ENCODE measurements at regions not wholly inside any gene's neighbourhood (a gene's known extent, or its start where the extent isn't known, plus 50 kb on each side); places are given as distances from the start of the nearest gene placed in this dataset.
A peak's percentile ranks its signal among the peaks of the same experiment; 100 is the strongest.

DNA sequence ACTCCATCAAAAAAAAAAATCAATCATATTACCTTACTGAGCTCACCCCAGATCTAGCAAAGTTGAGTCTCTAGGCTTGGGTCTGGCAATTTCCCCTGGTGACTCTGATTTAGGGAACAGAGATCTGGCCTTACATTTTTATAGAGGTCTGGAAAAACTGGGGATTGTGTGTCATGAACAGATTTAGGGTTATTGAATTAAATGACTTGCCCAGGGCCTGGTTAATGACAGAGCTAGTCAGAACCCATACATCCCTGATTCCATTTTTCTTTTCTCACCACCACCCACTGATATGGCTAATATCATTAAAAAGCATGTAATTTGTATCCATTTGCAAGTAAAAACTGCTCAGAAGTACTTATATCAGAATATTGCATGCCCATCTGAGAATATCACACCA lies 163.4 kb upstream of the OGFRL1 start:
- no peak for DNase-seq

DNA sequence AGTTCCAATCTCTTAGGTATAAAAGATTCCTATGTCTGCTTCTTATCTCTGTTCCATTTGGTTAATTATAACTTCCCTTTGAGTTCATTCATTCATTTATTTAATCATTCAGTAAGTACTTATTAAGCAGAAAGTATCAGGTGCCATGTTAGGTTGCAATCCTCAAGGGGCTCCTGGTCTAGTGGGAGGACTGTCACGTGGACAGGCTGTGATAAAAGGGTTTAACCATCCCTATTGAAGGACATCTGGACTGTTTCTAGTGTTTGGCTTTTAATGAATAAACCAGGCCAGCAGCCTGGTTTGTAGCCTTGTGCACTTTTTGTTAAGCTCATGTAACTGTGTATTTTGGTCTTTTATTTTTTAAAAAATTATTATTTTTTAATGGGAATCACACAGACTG lies 162.1 kb upstream of the OGFRL1 start:
- DNase-seq: no peak

DNA sequence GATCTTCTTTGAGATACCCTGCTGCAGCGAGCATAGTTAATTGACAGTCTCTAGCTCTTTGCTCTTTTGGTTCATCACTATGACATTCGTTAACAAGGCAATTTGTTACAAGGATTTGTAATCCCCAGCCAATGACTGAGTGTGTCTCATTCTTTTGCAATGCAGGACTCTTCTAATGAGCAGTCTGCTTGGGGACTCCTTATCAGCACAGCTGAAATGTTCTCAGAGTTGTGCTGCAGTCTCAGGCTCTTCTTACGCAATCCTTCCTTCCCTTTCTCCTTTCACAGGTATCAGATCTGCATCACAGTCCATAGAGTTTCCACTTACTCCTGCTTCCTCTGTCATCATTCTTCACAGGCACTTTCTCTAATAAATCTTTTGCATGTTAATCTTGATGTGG lies 161.2 kb upstream of the OGFRL1 start:
- DNase-seq: no peak

DNA sequence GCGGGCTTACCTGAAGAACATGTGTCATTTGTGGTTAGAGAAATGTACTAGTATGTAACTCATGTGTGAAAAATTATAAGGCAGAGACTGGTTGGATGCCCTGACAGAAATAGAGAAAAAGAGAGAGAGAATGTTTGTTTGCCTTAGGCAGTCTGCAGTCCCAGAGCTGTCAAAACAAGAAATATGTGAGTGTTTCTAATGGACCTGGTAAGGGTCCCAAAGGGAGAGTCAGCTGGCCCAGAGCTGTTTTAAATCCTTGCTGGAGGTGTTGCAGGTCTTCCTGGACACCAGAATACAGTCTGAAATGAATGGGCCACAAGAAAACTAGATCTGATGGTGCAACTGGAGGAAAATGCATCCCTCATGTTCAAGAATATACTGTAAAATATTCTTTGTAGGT lies 158.3 kb upstream of the OGFRL1 start:
- DNase-seq: no peak

DNA sequence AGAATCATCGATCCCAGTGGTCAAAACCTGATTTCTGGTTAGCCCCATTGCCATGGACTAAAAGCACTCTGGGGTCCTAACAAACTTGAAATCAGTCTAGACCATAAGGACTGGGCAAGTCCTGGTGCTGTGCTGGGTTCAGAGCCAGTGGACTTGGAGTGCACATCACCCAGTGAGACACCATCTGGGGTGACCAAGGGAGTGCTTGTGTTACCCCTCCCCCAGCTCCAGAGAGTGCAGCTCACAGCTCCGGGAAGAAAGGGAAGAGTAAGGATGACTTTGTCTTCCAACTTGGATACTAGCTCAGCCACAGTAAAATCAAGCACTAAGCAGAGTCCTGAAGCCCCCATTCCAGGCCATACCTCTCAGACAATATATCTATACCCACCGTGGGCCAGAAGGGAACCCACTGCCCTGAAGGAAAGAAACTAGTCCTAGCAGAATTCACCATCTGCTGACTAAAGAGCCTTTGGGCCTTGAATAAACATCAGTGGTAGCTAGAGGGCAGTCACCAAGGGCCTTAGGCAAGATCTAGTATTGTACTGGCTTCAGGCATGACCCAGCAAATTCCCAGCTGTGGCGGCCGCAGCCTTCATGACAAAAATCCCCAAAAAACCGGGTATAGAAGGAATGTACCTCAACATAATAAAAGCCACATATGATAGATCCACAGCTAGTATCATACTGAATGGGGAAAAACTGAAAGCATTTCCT lies 153.5 kb upstream of the OGFRL1 start:
- no peak for DNase-seq

DNA sequence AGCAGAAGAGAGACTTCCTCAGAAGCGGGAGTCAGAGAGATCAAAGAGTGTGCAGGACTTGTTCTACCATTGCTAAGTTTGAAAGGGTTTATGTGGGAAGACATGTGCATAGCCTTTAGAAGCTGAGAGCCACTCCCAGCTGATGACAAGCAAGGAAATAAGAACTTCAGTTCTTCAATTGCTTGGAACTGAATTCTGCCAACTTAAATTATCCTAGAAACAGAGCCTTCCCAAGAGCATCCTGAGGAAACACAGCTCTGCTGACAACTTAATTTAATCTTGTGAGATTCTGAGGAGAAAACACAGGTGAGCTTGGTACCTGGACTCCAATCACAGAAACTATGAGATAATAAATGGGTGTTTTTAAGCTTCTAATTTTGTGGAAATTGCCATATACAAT lies 150.6 kb upstream of the OGFRL1 start:
- no peak for DNase-seq

DNA sequence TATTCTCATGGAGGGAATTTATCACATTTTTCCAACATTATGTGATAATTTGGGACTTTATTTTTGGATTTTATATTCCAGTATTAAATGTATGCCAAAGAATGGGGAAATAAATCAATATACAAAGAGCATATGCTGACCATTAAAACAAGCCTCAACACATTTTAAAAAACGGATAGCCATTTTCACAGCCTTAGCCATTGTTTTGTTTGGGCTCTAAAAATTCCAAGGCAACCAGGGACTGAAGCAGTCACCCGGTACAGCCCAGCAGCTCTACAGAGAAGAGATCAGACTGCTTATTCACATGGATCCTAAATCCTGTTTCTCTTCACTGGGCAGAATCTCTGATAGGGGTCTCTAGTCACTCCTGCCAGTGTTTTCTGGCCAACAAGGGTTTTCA lies 150.2 kb upstream of the OGFRL1 start:
- no peak for DNase-seq

DNA sequence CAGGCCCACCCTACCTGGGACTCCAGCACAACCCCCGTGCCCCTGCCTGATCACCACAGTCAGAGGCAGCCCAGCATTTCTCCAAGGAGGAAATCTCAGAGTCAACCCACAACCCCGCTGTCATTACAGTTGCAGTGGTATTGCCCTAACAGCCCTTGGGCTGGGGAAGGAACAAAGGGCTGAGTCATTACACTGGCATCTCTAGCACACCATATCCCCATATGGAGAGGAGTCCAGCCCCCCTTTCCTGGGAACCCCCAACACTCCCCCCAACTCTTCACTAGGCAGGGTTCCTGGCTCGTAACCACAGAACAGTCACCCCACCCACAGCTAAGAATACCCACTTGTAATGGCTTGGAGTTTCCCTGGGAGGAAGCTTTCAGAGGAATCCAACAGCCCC lies 149.4 kb upstream of the OGFRL1 start:
- peak; percentile 71 to 86 (median 82) for DNase-seq

DNA sequence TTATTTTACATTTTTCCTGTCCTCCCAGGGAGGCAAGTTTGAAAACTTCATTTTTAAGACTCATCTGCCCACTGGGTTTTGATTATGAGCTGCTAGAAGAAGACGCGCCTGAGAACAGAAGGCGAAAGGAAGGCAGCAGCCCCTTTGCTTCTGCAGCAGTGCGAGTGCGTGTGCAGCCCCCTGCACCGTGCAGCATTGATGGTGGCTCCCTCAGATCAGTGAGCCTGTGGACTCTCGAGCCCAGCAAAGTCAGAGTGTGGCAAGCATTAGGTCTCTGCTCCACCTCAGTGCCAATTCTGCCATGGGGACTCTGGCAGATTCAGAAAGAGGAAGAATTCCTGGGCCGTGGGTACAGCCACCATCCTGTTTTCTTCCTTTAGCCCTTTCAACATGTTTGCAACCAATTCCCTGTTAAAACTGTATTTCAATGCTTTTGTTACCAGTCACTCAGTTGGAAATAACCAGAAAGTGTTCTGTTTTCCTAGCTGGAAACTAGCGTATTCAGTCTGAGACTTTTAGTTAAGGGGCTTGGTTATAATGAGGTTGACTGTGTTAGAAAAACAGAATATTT lies 134.8 kb upstream of the OGFRL1 start:
- DNase-seq: peak in 2 of 3 donors; percentile 7 to 12

DNA sequence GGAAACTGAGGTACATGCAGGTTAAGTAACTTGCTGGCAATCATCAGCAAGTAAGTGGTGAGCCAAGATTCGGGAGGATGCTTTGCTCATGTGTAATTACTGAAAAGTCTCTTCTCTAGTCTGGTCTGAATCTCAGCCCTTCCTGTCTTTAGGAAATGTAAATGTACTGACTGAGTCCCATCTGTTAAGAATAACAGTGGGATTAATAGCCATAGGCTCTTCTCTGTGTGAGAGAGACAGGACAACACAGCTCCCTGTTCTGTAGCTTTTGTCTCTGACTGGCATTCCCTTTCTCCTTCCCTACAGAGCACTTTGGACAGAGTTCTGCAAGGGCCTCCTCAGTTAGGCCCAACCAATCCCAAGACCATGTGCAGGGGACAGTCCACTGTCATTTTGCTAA lies 131.3 kb upstream of the OGFRL1 start:
- no peak for DNase-seq

DNA sequence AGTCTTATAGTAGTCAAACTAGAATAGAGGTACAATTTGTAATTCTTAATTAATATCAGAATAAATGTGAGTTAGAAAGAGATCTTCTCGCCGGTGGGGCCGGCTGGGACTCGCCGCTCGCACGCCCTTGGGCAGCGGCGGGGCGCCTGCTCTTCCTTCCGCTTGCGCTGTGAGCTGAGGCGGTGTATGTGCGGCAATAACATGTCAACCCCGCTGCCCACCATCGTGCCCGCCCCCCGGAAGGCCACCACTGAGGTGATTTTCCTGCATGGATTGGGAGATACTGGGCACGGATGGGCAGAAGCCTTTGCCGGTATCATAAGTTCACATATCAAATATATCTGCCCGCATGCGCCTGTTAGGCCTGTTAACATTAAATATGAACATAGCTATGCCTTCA lies 123.7 kb upstream of the OGFRL1 start:
- no peak for DNase-seq

DNA sequence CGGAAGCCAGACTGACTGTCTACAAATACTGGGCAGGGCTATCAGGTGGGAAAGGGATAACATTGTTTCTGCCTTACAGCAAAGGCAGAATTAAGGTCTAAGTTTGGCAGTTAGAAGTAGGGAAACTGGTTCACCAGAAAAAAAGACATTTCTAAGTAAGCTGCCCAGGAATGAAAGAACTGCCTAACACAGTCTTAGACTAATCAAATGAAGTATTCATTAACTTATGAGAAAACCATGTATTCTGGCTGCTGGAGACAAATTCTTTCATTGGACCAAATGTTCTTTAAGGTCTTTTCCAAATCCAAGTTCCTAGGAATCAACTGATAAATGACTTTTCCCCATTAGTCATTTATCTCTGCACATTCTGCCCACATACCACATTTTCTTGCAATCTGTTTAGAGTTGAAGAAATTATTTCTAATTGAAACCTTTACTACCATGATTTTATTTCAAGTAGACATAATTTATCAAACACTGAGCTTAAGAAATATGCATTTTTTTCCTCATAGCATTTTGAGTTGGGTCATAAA lies 120.3 kb upstream of the OGFRL1 start:
- DNase-seq: no peak

DNA sequence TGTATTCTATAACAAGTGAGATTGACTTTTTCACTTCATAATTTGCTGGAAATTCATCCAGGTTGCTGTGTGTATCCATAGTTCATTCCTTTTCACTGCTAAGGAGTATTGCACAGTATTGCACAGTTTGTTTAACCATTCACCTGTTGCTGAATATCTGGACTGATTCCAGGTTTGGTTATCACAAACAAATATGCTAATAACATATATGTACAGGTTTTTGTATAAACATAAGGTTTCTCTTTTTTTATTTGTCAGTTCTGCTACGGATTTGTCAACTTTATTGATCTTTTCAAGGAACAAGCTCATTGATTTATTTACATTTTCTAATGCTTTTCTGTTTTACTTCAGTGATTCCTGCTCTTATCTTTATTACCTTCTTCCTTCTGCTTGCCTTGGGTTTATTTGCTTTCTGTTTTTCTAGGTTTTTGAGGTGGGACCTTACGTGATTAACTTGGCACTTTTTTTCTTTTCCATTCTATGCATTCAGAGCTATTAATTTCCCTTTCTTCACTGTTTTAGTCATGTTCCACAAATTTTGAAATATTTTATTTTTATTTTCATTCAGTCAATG lies 117.0 kb upstream of the OGFRL1 start:
- DNase-seq: no peak

DNA sequence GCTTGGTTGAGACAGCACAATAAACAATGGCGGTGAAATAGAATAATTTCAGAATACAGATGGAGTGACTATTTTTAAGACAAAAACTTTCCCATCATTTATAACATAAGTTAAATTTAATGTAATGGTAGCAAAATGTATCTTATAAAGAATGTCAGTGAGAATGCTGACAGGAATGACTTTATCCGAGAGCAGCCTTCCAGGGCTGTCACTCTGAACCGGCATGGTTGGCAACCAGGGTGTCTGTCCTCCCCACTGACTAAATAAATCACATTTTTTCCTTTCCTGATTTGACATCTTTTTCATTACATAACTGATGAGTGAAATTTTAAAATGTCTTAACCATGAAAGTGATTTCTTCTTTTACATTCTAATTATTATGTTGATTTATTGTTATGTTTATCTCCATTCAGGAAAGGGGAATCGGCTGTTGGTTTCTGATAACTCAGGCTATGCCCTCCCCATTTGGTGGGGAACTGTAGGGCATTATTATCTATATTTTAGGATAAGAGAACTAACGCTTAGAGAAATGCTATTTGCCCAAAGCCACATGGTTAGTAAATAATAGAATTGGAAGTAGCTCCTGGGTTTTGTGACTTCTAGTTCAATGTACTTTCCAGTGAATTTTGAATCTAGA lies 109.2 kb upstream of the OGFRL1 start:
- no peak for DNase-seq

DNA sequence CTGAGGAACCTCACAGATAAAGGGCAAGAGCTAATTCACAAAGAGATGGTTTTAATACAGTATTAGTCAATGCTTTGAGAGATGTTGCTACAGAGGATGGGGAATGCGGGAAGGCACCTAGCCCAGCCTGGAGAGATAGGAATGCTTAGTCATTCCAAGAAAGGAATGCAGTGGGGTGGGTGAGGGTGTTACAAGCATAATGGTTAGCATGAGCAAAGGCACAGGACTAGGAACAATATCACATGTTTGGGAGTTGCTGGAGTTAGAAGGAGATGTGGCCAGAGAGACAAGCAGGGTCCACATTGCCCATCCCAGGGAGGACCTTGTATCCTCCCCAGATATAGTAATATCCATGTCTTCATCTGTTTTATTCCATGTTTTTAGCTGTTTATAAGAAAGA lies 107.0 kb upstream of the OGFRL1 start:
- no peak for DNase-seq

DNA sequence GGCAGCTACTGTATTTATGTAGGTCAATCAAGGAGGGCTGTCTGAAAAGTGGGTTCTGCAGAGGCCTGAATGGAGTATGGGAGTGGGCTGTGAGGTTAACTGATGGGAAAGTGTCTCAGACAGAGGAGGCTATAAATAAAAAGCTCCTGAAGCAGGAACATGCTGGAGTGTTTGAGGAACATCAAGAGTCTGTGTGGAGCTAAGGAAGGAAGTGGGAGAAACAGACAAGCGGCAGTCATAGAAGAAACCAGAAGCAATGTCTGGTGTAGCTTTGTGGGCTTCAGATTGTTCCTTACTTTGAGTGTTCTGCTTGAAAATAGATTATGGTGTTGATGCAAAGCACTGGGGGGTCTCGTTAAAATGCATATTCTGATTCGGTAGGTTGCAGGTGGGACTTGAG lies 101.5 kb upstream of the OGFRL1 start:
- DNase-seq: peak; percentile 14 to 37 (median 29)

DNA sequence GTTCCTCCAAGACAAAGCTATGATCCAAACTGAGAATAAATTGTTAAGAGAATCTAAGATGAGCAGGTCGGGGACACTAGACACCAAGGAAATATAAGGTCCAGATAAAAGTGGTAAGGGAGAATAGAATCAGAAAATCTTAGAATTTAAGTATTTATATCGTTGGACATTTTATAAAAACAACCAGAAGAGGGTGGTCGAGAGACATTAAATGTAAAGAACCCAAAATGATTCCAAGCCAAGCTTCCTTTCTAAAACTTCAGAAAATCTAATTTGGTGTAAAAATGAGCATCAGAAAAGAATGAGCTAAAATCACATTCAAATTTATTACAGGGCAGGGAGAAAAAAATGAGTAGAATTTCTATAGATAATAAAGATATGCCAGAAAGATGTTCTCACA lies 97.8 kb upstream of the OGFRL1 start:
- peak; percentile 69 to 81 (median 74) for DNase-seq

DNA sequence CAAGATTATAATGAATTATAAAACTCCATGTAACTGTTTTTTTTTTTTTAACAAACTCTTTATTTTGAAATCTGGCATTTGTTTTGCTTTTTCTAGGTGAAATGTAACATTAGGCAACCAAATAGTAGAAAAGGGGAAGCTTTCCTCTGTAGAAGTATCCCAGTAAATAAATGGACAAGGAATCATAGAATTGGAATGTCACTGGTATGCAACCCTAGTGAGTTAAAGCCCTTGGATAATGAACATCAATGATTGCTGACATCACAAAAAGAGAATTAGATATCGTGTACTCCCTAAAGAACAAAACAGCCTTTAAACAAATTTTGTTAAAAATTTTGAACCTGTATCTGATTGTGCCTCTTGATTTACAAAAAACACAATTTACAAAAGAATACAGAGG lies 93.9 kb upstream of the OGFRL1 start:
- no peak for DNase-seq

DNA sequence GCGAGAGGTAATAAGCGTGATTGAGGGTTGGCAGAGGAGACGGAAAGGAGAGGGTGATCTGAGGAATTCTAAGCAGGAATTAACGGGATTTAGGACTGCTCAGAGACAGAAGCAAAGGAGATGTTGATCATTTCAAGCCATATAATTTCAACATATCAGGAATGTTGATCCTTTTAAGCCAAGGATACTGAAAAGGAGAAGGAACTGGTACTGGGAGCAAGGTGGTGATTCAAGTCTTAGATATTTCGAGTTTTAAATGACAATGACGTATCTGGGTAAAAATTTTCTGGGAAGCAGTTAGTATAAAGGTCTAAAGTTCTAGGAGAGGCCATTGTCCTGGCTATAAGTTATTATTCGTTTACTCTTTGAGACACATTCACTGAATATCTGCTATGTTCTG lies 91.3 kb upstream of the OGFRL1 start:
- no peak for DNase-seq

DNA sequence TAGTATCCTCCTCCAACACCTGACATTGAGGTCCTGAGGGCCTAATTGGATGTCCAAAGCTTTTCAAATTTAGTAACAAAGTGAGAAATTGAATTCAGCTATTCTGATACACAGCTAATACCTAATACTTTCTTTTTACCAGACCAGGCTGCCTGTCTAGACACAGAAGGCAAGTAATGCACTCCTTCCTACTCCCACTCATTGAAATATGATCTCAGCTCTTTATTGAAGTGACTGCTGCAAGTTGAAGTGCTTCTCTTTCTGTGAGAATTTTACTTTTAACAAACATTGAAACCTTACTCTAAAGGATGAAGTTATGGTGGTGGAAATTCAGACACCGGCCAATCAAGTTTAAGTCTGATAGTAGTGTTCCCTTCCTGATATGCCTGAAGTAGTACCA lies 90.8 kb upstream of the OGFRL1 start:
- peak; percentile 10 to 33 (median 32) for DNase-seq

DNA sequence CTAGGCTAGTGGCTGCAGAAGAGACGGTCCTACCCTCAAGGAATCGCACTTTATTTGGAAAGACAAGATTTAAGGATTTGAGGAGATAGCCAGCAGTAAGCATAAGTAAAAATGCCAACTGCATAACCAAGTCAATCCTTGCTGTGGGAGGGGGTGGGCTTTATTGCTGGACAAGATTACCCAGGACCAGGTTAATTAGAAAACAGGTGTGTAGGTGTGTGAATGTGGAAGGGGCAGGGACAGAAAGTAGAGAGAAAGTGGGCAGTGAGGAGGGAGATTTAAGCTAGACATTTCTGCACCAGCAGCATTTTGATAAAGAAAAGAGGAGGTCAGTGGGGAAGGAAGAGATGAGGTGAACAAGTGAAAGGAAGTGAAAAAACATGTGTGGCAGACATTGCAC lies 89.7 kb upstream of the OGFRL1 start:
- DNase-seq: no peak

DNA sequence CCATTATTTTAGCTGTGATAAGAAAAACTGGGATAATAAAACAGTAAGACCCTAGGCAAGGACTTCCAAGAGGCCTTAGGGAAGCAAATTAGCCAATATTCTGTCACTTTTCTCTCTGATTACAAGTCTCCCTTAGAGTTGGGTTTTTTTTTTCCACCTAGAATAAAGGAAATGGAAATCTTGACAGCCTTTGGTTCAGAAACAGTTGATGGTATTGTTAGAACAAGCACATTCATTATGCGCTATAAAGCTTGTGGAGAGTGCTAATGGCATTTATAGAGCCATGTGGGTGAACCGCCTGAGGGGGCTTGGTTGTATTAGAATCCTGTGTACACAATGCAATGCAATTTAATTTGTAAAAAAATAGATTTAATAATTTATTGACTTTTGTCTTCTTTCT lies 88.9 kb upstream of the OGFRL1 start:
- DNase-seq: no peak

DNA sequence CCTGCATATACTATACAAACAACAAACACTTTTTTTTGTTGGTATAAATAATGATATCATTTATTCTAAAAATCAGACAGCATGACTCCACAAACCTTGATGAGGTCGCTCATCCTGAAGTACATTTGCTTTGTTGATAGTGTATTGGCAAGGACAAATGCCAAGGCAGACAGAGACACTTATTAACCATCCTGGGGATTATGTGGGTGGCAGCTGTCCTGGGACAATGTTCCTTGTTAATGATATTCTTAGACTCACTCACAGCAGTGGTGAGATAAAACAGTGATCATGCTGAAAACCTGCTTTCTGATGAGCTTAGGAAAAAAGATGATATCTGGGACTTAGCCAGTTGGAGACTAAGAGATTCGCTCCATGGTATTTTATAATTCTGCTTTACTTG lies 85.4 kb upstream of the OGFRL1 start:
- no peak for DNase-seq

DNA sequence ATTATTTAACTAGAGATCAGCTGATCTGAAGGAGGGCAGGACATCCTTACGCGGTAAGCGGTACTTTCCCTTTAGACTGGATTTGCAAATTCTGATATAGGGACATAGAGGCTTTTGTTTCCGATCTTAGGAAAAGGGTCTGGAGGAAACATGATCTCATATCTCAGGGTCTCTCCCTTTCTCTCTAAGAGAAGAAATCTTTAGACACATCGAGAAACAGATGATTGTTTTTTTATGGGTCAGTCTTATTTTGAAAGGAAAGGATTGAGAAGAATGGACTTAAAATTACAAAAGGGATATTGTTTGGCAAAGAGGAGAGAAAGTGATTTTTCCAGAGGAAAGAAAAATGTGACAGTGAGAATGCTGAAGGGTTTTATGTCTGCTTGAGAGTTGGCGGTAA lies 83.9 kb upstream of the OGFRL1 start:
- DNase-seq: no peak
